OCI-LY3 (cell line): ENCODE measurements at regions not wholly inside any gene's neighbourhood (a gene's known extent, or its start where the extent isn't known, plus 50 kb on each side); places are given as distances from the start of the nearest gene placed in this dataset.

Source experiments
- H2AFZ ChIP-seq: fragments of 200-600, 300-600 bp; shearing (Covaris generic); 2 replicates; pipeline ENCODE4 v1.6.0; 2014; ENCODE audit warnings: antibody characterized with exemption, low read depth, low read length
- H3K27ac ChIP-seq: fragments of 200-600, 300-600 bp; sonication (generic); 2 replicates; pipeline ENCODE4 v1.5.1; 2014; ENCODE audit warnings: mild to moderate bottlenecking, low read length, moderate library complexity, mixed read lengths
- H3K27me3 ChIP-seq: fragments of 200-600, 300-600 bp; sonication (generic); 2 replicates; pipeline ENCODE4 v1.6.1; 2014; ENCODE audit warnings: low read depth, low read length, mixed read lengths
- H3K36me3 ChIP-seq: fragments of 200-600, 300-600 bp; sonication (generic); replicated peaks from 2 replicates; pipeline ENCODE3; 2014; ENCODE audit warnings: low read depth, low read length, mixed read lengths
- H3K4me1 ChIP-seq: fragments of 300-600, 200-600 bp; sonication (generic); 2 replicates; pipeline ENCODE4 v1.6.1; 2014; ENCODE audit warnings: low read length, mixed read lengths
- H3K4me2 ChIP-seq: fragments of 200-600, 300-600 bp; sonication (generic); 2 replicates; pipeline ENCODE4 v1.6.1; 2014; ENCODE audit warnings: low read length, mixed read lengths
- H3K4me3 ChIP-seq: fragments of 300-600, 200-600 bp; sonication (generic); 2 replicates; pipeline ENCODE4 v1.5.1; 2014; ENCODE audit warnings: antibody characterized with exemption, mild to moderate bottlenecking, low read length, moderate library complexity
- H3K79me2 ChIP-seq: fragments of 300-600, 200-600 bp; shearing (Covaris generic); 2 replicates; pipeline ENCODE4 v1.6.1; 2014; ENCODE audit warnings: mild to moderate bottlenecking, low read length, mixed read lengths
- H3K9ac ChIP-seq: fragments of 300-600, 200-600 bp; shearing (Covaris generic); 2 replicates; pipeline ENCODE4 v1.6.0; 2014; ENCODE audit warnings: mild to moderate bottlenecking, low read length, moderate library complexity
- H3K9me3 ChIP-seq: fragments of 200-600, 300-600 bp; shearing (Covaris generic); 2 replicates; pipeline ENCODE4 v1.6.1; 2014; ENCODE audit warnings: low read length, mixed read lengths; ENCODE audit not compliant: insufficient read depth
- H4K20me1 ChIP-seq: fragments of 200-600, 300-600 bp; sonication (generic); 2 replicates; pipeline ENCODE4 v1.6.1; 2016; ENCODE audit warnings: low read length, mixed read lengths; ENCODE audit not compliant: insufficient read depth
- EZH2phosphoT487 ChIP-seq: fragments of 200-600 bp; shearing (Covaris generic); IDR thresholded peaks from 2 replicates; pipeline ENCODE4 v1.6.1; 2018; ENCODE audit warnings: antibody characterized with exemption, mixed run types, low read depth
- TF ChIP-seq, protein P1 (sequence below): fragments of 200-600, 300-600 bp; sonication (generic); IDR thresholded peaks from 2 replicates; pipeline ENCODE4 v1.5.1; 2014; ENCODE audit warnings: antibody characterized with exemption, low read length, low read depth

DNA sequence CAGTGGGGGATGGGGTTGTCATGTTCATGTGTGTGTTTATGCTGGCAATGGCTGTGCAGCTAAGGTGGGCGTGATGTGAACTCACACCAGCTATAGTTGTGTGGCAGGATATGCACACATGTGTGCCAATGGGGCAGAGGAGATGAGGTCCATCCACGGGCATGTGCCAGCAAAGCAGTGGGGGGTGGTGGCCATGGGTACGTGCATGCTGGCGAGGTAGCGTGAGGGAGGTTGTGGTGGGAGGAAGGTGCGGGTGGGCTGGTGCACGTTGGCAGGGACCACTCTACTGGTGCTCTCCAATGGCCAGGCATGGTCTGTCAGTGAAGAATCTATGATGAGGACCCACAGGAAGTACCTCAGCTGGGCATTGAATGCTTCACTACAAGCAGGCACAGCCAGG, 567.5 kb upstream of the SORCS1 start:
- no peak overlapping the region for H2AFZ ChIP-seq

DNA sequence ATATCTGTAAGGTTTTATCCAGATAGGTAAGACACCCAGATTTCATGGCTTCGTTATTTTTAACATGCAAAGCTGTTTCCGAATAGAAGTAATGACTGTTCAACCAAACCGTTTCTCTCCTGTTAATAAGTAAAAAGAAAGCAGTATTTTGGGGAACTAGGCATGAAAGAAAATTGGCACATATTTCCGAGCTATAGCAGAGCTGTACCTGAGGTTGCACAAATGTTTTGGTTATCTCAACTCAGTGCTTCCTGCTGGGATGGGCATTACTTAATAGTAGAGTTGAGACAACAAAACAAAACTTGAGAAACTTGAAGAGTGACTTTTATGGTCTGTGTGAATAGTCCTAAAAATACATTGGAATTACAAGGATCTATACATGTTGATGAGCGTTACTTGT, 564.3 kb upstream of the SORCS1 start:
- TF ChIP-seq EZH2phosphoT487: no peak
- TF ChIP-seq, protein P1, sequence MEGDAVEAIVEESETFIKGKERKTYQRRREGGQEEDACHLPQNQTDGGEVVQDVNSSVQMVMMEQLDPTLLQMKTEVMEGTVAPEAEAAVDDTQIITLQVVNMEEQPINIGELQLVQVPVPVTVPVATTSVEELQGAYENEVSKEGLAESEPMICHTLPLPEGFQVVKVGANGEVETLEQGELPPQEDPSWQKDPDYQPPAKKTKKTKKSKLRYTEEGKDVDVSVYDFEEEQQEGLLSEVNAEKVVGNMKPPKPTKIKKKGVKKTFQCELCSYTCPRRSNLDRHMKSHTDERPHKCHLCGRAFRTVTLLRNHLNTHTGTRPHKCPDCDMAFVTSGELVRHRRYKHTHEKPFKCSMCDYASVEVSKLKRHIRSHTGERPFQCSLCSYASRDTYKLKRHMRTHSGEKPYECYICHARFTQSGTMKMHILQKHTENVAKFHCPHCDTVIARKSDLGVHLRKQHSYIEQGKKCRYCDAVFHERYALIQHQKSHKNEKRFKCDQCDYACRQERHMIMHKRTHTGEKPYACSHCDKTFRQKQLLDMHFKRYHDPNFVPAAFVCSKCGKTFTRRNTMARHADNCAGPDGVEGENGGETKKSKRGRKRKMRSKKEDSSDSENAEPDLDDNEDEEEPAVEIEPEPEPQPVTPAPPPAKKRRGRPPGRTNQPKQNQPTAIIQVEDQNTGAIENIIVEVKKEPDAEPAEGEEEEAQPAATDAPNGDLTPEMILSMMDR: no peak
- Histone ChIP-seq H3K36me3 (peaks cover 1% of the 10 kb centered on the region), H3K27ac (no peak overlapping the region), H3K9me3 (peaks cover 2% of the 10 kb centered on the region; the same call in 1 of the 2 replicates), H3K4me2 (peak overlapping the region; percentile 50), H3K9ac (no peak overlapping the region), H4K20me1 (no peaks in the 10 kb centered on the region), H2AFZ (no peak overlapping the region), H3K4me3 (no peak overlapping the region), H3K4me1 (peaks cover 17% of the 10 kb centered on the region), H3K79me2 (no peaks in the 10 kb centered on the region), H3K27me3 (no peaks in the 10 kb centered on the region)

More for the DNA sequence above, 567.5 kb upstream of the SORCS1 start:
- no peaks in the 10 kb centered on the region for H4K20me1 ChIP-seq
- H3K9ac ChIP-seq: no peak overlapping the region
- H3K4me1 ChIP-seq: peaks cover 17% of the 10 kb centered on the region
- H3K27me3 ChIP-seq: no peaks in the 10 kb centered on the region
- no peak overlapping the region for H3K4me3 ChIP-seq
- no peak overlapping the region for H3K4me2 ChIP-seq
- peaks cover 6% of the 10 kb centered on the region; the same call in 1 of the 2 replicates for H3K9me3 ChIP-seq
- no peaks in the 10 kb centered on the region for H3K79me2 ChIP-seq
- no peak overlapping the region for H3K27ac ChIP-seq
- H3K36me3 ChIP-seq: peaks cover 5% of the 10 kb centered on the region
- no peak for TF ChIP-seq EZH2phosphoT487
- TF ChIP-seq, protein P1: no peak

DNA sequence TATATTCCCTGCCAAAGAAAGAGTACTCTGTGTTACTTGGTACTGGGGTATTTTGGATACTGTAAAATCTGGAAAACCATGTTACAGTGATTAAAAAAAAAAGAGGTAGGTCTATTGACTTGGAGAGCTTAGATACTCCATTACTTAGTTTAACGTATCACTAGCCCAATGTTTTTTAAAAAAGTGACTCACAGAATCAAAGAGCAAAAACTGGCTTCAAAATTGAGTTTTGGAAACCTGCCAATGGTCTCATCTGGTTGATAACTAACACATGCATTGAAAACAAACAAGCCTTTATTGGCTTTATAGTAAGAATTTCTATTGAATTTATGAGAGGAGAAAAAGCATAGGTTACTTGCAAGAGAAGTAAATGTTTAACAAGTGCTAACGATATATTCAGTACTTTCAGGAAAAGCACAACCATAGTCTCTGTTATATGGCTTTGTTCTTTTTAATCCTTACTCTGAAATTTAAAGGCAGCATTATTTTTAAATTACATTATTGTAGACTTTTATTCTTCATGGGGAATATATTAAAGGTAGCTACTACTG, 563.3 kb upstream of the SORCS1 start:
- H3K9me3 ChIP-seq: no peaks in the 10 kb centered on the region
- H3K4me1 ChIP-seq: peaks cover 17% of the 10 kb centered on the region
- no peaks in the 10 kb centered on the region for H3K36me3 ChIP-seq
- H3K4me2 ChIP-seq: no peak overlapping the region
- H3K27ac ChIP-seq: no peak overlapping the region
- no peak overlapping the region for H2AFZ ChIP-seq
- H3K9ac ChIP-seq: no peak overlapping the region
- H3K79me2 ChIP-seq: no peaks in the 10 kb centered on the region
- no peaks in the 10 kb centered on the region for H3K27me3 ChIP-seq
- TF ChIP-seq, protein P1: no peak
- no peak for TF ChIP-seq EZH2phosphoT487
- H4K20me1 ChIP-seq: no peaks in the 10 kb centered on the region
- H3K4me3 ChIP-seq: no peak overlapping the region

DNA sequence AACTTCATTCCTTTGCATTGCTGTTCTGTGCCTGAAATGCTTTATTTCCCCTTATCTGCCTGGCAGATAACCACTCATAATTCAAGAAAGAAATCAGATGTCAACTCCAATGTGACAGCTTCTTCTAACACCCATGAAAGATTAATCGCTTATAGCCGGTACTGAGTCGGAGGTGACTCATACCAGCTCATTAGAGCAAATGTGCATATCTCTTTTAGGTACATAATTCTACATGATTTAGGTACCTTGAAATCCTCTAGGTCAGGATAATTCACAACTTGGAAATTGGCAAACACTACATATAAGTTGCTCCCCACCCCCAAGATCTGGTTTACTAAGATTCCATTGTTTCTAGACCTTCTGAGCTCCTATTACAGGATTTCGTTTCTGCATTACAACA, 554.4 kb upstream of the SORCS1 start:
- Histone ChIP-seq H3K27ac (no peak overlapping the region), H3K36me3 (no peaks in the 10 kb centered on the region), H2AFZ (no peak overlapping the region), H3K4me1 (no peaks in the 10 kb centered on the region), H3K4me2 (no peak overlapping the region), H3K79me2 (no peaks in the 10 kb centered on the region), H3K4me3 (no peak overlapping the region), H4K20me1 (no peaks in the 10 kb centered on the region), H3K9ac (no peak overlapping the region), H3K27me3 (no peaks in the 10 kb centered on the region), H3K9me3 (no peaks in the 10 kb centered on the region)
- TF ChIP-seq, protein P1: no peak
- TF ChIP-seq EZH2phosphoT487: no peak
